ENCODE measurements at regions not wholly inside any gene's neighbourhood (a gene's known extent, or its start where the extent isn't known, plus 50 kb on each side); places are given as distances from the start of the nearest gene placed in this dataset.

DNA sequence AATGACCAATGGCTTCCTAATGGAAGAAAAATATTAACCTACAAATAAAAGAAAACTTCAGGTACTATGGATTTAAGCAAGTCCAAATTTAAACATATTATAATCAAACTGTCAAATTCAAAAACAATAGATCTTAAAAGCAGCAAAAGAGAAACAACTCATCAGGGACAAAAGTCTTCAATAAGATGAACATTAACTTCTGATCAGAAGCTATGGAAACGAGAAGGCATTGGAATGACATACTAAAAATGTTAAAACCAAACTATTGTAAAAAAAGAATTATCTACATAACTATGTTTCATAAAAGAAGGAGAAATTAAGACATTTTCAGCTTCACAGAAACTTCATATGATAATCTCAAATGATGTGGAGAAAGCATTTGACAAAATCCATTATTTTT, 334.7 kb downstream of the ANKRD7 start (continued):
- TF ChIP-seq, protein P1, sequence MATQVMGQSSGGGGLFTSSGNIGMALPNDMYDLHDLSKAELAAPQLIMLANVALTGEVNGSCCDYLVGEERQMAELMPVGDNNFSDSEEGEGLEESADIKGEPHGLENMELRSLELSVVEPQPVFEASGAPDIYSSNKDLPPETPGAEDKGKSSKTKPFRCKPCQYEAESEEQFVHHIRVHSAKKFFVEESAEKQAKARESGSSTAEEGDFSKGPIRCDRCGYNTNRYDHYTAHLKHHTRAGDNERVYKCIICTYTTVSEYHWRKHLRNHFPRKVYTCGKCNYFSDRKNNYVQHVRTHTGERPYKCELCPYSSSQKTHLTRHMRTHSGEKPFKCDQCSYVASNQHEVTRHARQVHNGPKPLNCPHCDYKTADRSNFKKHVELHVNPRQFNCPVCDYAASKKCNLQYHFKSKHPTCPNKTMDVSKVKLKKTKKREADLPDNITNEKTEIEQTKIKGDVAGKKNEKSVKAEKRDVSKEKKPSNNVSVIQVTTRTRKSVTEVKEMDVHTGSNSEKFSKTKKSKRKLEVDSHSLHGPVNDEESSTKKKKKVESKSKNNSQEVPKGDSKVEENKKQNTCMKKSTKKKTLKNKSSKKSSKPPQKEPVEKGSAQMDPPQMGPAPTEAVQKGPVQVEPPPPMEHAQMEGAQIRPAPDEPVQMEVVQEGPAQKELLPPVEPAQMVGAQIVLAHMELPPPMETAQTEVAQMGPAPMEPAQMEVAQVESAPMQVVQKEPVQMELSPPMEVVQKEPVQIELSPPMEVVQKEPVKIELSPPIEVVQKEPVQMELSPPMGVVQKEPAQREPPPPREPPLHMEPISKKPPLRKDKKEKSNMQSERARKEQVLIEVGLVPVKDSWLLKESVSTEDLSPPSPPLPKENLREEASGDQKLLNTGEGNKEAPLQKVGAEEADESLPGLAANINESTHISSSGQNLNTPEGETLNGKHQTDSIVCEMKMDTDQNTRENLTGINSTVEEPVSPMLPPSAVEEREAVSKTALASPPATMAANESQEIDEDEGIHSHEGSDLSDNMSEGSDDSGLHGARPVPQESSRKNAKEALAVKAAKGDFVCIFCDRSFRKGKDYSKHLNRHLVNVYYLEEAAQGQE (IDR thresholded peaks at IDR 0.05): no peak
- TF ChIP-seq MAX (IDR thresholded peaks at IDR 0.05) (no peak), ZBTB33 (IDR thresholded peaks at IDR 0.05) (no peak)

- WGBS: 62% methylated on average over 2 of the region's 2 CpGs
- no peaks in the 10 kb centered on the region for H3K36me3 ChIP-seq (ENCODE audit: control insufficient read depth in 4 of 4, insufficient read depth in 3 of 4, low read depth in 1 of 4, low read length in 3 of 4)
Measured at GRCh38 chr7:118563311-118563710, 338.8 kb downstream of the ANKRD7 start.

More at GRCh38 chr7:118563311-118563710, 338.8 kb downstream of the ANKRD7 start:
- Histone ChIP-seq H3K27me3 (ENCODE audit: control insufficient read depth in 4 of 4, insufficient read depth in 4 of 4, low read length in 3 of 4) (no peaks in the 10 kb centered on the region), H3K4me3 (ENCODE audit: low read depth in 1 of 3, low read length in 3 of 3) (no peak overlapping the region), H3K9ac (ENCODE audit: low read depth in 1 of 2, low read length in 2 of 2) (no peak overlapping the region), H3K27ac (ENCODE audit: low read depth in 1 of 2, low read length in 2 of 2) (no peak overlapping the region), H3K9me3 (ENCODE audit: control insufficient read depth in 4 of 4, low read length in 3 of 4) (no peaks in the 10 kb centered on the region), H3K4me1 (ENCODE audit: control insufficient read depth in 4 of 4, insufficient read depth in 4 of 4, low read length in 3 of 4) (no peaks in the 10 kb centered on the region)
- TF ChIP-seq EGR1 (IDR thresholded peaks at IDR 0.05; ENCODE audit: low read depth in 2 of 2): no peak
- TF ChIP-seq JUND (IDR thresholded peaks at IDR 0.05): no peak
- TF ChIP-seq, protein P2, sequence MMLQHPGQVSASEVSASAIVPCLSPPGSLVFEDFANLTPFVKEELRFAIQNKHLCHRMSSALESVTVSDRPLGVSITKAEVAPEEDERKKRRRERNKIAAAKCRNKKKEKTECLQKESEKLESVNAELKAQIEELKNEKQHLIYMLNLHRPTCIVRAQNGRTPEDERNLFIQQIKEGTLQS (IDR thresholded peaks at IDR 0.05): no peak
- no peak for TF ChIP-seq ZBTB33 (IDR thresholded peaks at IDR 0.05)
- TF ChIP-seq RXRA (IDR thresholded peaks at IDR 0.05): no peak
- no peak for TF ChIP-seq HNF4G (IDR thresholded peaks at IDR 0.05)
- TF ChIP-seq, protein P1 (IDR thresholded peaks at IDR 0.05): no peak
- no peak for TF ChIP-seq TAF1 (conservative IDR thresholded peaks at IDR 0.05)
- no peak for TF ChIP-seq FOXA1 (IDR thresholded peaks at IDR 0.05)
- no peak for TF ChIP-seq NR2F2 (IDR thresholded peaks at IDR 0.05)
- no peak for TF ChIP-seq GABPA (IDR thresholded peaks at IDR 0.05 in 1 of 2, conservative IDR thresholded peaks at IDR 0.05 in 1 of 2)
- TF ChIP-seq RAD21 (IDR thresholded peaks at IDR 0.05): no peak
- TF ChIP-seq SP1 (IDR thresholded peaks at IDR 0.05): no peak
- TF ChIP-seq YY1 (IDR thresholded peaks at IDR 0.05): no peak
- TF ChIP-seq CTCF (IDR thresholded peaks at IDR 0.05; ENCODE audit: low read depth, low read length, missing input control): no peak
- no peak for TF ChIP-seq MAX (IDR thresholded peaks at IDR 0.05)
- TF ChIP-seq HNF4A (conservative IDR thresholded peaks at IDR 0.05): no peak
- TF ChIP-seq FOXA2 (IDR thresholded peaks at IDR 0.05): no peak
- DNase-seq (ENCODE audit: low spot score): no peak

Measured in liver (tissue), 8 donors.